ENCODE measurements at regions not wholly inside any gene's neighbourhood (a gene's known extent, or its start where the extent isn't known, plus 50 kb on each side); places are given as distances from the start of the nearest gene placed in this dataset.

DNA sequence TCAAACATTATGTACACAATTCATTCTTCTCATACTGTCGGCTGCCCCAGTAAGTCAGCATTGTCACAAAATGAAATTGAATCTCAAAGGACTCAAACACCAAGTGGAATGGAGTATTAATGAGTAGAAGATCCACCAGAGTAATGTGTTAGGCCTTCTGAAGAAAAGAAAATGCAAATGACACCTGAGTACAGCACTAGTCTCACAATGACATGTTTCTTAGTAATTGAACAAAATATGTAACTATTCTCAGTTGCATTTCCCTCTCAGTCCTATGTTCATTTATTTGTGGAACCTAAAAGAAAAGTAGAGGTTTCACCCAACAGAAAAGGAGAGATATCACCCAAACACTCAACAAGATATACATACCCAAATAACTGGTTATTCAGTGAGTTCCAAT, 283.9 kb upstream of the THBS1 start:
- TF ChIP-seq, protein P1, sequence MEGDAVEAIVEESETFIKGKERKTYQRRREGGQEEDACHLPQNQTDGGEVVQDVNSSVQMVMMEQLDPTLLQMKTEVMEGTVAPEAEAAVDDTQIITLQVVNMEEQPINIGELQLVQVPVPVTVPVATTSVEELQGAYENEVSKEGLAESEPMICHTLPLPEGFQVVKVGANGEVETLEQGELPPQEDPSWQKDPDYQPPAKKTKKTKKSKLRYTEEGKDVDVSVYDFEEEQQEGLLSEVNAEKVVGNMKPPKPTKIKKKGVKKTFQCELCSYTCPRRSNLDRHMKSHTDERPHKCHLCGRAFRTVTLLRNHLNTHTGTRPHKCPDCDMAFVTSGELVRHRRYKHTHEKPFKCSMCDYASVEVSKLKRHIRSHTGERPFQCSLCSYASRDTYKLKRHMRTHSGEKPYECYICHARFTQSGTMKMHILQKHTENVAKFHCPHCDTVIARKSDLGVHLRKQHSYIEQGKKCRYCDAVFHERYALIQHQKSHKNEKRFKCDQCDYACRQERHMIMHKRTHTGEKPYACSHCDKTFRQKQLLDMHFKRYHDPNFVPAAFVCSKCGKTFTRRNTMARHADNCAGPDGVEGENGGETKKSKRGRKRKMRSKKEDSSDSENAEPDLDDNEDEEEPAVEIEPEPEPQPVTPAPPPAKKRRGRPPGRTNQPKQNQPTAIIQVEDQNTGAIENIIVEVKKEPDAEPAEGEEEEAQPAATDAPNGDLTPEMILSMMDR (IDR thresholded peaks at IDR 0.05) = no peak
- Histone ChIP-seq H3K27ac (no peak overlapping the region), H3K9me3 (peaks cover 0 to 11% (median 0%) of the 10 kb centered on the region in 11 donors), H3K27me3 (no peaks in the 10 kb centered on the region), H3K36me3 (no peaks in the 10 kb centered on the region), H3K4me3 (no peak overlapping the region), H3K4me1 (peaks cover 0 to 4% (median 0%) of the 10 kb centered on the region in 9 donors)
- WGBS, 2 donors = 95 to 100% methylated on average over 1 of the region's 1 CpG
- no peak for DNase-seq
- no peak for ATAC-seq
- intact Hi-C loops (cut with DNase I) = loop anchor here in 1 of 10 donors (10.0 kb wide), 1 partner anchor 52 kb away; no protein-coding TSS in a partner anchor

DNA sequence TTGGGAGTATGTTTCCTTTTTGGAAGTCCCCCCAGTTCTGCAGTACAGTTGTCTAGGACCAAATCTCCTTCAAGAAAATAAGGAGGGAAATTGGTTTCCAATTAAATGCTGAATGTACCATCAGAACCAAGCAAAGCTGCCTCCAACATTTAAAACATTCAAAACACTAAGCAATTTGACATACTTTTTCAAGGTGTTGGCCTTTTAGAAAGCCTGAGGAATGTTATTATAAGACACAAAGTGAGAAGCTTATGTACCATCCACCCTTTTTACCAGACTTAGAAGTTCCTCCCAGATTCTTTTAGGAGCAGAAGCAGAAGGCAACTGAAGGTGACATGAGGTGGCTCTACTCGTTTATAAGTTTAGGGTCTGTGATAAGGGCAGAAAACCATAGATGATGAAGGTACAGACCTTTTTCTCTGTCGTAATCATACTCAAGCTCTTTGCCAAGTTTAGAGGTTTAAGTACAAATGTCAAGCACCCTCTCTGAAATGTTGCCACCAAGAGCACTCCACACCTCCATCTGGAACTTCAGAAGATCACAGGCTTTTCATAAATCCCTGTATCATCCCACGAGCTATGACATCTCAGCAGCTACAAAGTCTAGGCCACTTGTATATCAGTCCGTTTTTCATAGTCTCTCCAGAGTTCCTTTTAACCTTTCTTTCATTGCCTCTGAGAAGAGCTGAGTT, 282.5 kb upstream of the THBS1 start:
- intact Hi-C loops (cut with DNase I) = loop anchor here in 1 of 10 donors (10.0 kb wide), 1 partner anchor 54 kb away; no protein-coding TSS in a partner anchor
- TF ChIP-seq, protein P1 (IDR thresholded peaks at IDR 0.05) = no peak
- no peak for DNase-seq
- Histone ChIP-seq H3K36me3 (no peaks in the 10 kb centered on the region), H3K27ac (no peak overlapping the region), H3K27me3 (peaks cover 0 to 3% (median 0%) of the 10 kb centered on the region in 7 donors), H3K4me1 (peaks cover 0 to 4% (median 0%) of the 10 kb centered on the region in 9 donors), H3K9me3 (no peaks in the 10 kb centered on the region), H3K4me3 (no peak overlapping the region)
- 69 to 74% methylated on average over 4 of the region's 4 CpGs for WGBS, 2 donors
- ATAC-seq = no peak

DNA sequence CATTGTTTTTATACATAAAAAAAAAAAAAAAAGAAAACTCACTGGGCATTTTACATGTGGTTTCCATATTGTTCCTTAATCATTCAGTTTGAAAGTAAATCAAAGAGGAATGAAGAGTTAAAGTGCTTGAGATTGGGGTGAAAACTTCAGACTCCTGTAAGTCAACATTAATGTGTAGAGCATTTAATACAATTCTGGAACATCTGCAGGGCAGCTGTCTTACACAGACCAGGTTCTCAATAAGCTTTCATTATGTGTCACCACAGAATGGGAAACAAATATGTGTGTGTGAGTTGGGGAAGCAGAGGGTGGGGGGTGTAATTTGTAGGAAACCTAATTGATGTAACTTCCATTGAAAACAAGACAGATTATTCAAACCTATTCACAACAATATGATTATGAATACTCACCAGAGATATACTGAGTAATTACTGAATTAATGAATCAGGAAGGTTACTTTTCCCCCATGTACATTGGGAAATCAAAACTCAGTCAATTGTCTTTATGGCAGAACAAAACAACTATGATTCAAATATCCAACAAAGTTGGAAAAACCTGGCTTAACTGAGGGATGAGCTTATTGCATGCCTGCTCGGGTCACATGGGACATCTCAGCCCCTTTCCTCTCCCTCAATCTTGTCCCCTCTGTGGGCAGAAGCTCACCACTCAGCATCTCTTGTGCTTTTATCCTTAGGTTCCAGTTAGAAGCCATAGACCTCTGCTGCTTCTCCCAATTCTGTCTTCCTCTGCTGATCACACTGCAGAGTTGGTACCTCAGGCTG, 281.2 kb upstream of the THBS1 start:
- TF ChIP-seq, protein P1 (IDR thresholded peaks at IDR 0.05) = no peak
- ATAC-seq (no peak), DNase-seq (no peak)
- intact Hi-C loops (cut with DNase I) = loop anchor here in 1 of 10 donors (10.0 kb wide), 1 partner anchor 55 kb away; no protein-coding TSS in a partner anchor
- H3K4me3 ChIP-seq = no peak overlapping the region
- peaks cover 0 to 4% (median 0%) of the 10 kb centered on the region in 9 donors for H3K4me1 ChIP-seq
- H3K27me3 ChIP-seq = peaks cover 0 to 11% (median 0%) of the 10 kb centered on the region in 7 donors
- H3K9me3 ChIP-seq = no peaks in the 10 kb centered on the region
- H3K36me3 ChIP-seq = no peaks in the 10 kb centered on the region
- WGBS, 2 donors = 96 to 100% methylated on average over 1 of the region's 1 CpG
- H3K27ac ChIP-seq = no peak overlapping the region

DNA sequence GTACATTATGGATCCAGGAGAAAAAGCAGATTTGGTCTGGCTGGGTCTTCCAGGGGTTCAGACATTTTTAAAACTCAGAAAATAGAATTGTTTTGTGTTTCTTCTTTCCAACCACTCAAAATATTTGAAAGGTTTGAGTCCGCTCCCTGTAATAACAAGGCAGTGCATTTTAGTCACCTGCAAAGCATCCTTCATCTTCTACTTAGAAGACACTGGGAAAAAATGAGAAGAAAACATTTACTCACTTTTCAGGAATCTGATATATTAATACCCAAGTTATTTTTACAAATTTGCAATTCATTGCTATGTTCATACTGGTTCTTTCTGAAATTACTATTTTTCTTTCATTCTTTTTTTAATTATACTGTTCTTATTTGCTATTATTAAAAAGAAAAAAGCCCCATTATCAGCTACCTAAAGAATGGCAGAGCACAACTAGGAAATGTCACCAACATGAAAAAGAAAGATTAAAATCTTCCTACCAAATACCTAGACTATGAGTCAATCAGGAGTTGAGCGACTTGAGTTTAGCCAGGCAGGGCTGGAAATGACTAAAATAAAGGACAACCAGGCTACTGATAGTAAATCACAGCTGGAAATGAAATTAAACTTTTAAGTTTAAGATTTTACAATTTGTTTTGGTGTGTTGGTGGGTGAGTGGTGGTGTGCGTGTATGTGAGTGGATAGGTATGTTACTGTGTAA, 280.3 kb upstream of the THBS1 start:
- no peak for ATAC-seq
- DNase-seq = no peak
- H3K4me3 ChIP-seq = no peak overlapping the region
- TF ChIP-seq, protein P1 (IDR thresholded peaks at IDR 0.05) = no peak
- intact Hi-C loops (cut with DNase I) = no loop called here
- H3K4me1 ChIP-seq = peaks cover 0 to 4% (median 0%) of the 10 kb centered on the region in 9 donors
- WGBS, 2 donors = 90 to 91% methylated on average over 3 of the region's 3 CpGs
- no peaks in the 10 kb centered on the region for H3K36me3 ChIP-seq
- no peak overlapping the region for H3K27ac ChIP-seq
- H3K9me3 ChIP-seq = no peaks in the 10 kb centered on the region
- H3K27me3 ChIP-seq = peaks cover 0 to 11% (median 0%) of the 10 kb centered on the region in 7 donors

All from heart right ventricle (tissue), 16 donors.